Tibial nerve (tissue), 4 donors: ENCODE measurements at regions not wholly inside any gene's neighbourhood (a gene's known extent, or its start where the extent isn't known, plus 50 kb on each side); places are given as distances from the start of the nearest gene placed in this dataset.

Source experiments
- DNase-seq, 2 donors: peaks; one replicate each; pipeline ENCODE4 v3.0.0-alpha.2; 2019; ENCODE audit warnings: low spot score in 2 of 2
- H3K27ac ChIP-seq, 4 donors: fragments of 200-600 bp; sonication (generic) in 3 of 4; one replicate each; pipeline ENCODE4 v1.5.1; 2017 to 2019; ENCODE audit warnings: mild to moderate bottlenecking in 1 of 4
- H3K27me3 ChIP-seq, 2 donors: fragments of 200-600 bp; sonication (generic) in 1 of 2; one replicate each; pipeline versions ENCODE4 v1.5.1 to v1.6.0; 2017 to 2019
- H3K36me3 ChIP-seq, 3 donors: fragments of 200-600 bp; sonication (generic); one replicate each; pipeline ENCODE4 v1.5.1; 2018 to 2019
- H3K4me1 ChIP-seq, 4 donors: fragments of 200-600 bp; sonication (generic) in 3 of 4; one replicate each; pipeline ENCODE4 v1.5.1; 2017 to 2019
- H3K4me3 ChIP-seq, 4 donors: fragments of 200-600 bp; sonication (generic) in 3 of 4; one replicate each; pipeline ENCODE4 v1.5.1; 2017 to 2019; ENCODE audit warnings: mild to moderate bottlenecking in 1 of 4, moderate library complexity in 1 of 4
- H3K9me3 ChIP-seq, 4 donors: fragments of 200-600 bp; sonication (generic) in 3 of 4; one replicate each; pipeline ENCODE4 v1.5.1; 2017 to 2019
- EP300 ChIP-seq, 2 donors: sonication (generic); formaldehyde crosslinking; IDR thresholded peaks; one replicate each; pipeline ENCODE4 v1.6.1; 2017; ENCODE audit warnings: antibody characterized with exemption in 2 of 2, mild to moderate bottlenecking in 1 of 2
- POLR2A ChIP-seq, 2 donors: fragments of 450-650 bp; IDR thresholded peaks; one replicate each; pipeline ENCODE4 v1.6.1; 2017; ENCODE audit warnings: antibody characterized with exemption in 2 of 2, mild to moderate bottlenecking in 2 of 2, moderate library complexity in 2 of 2
- WGBS, 2 donors: methylation state at CpG; one replicate each; pipeline ENCODE4 v1.1.5; 2018; 5-methylcytosine and 5-hydroxymethylcytosine counted together
- TF ChIP-seq, protein P1 (sequence below), 5 experiments: fragments of 200-600 bp in 3 of 5; fragments of 450-650 bp in 2 of 5; sonication (generic) in 3 of 5; IDR thresholded peaks; one replicate each; pipeline ENCODE4 v1.5.1; 2016 to 2019; ENCODE audit warnings: antibody characterized with exemption in 5 of 5, mild to moderate bottlenecking in 3 of 5, moderate library complexity in 2 of 5

DNA sequence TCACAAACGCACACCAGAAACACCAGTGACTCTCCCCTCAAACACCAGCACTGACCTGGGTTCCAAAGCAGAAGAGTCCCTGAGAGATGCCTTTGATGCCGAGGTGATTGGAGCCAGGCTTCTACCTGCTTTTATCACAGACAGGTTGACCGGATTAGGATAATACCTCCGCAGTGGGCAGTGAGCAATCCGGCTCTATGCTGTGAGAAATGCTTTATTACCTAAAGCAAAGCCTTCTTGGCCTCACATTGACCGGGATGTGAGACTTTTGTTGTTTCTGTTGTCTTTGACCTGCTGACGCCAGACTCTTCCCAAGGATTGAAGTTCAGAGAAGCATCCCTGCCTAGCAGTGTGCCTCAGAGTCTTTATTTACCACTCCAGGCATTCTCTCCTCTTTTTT lies 320.3 kb upstream of the CLINT1 start:
- H3K9me3 ChIP-seq = no peaks in the 10 kb centered on the region

DNA sequence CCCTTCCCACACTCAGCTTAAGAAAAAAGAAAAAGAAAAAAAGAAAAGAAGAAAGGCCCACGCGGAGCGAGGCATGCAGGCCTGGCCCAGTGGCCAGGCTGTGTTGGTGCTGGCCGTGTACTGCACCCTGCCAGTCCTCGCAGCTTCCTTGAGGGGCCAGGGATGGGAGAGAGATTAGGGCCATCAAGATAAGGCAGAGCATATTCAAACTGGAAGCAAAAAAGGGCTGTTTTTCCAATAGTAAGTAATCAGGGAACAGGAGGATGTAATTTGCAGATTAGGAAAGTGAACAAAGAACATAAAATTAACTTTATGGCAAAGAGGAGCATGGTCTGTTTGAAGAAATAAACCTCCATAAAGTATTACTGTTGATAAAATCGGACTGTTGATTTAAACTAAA lies 319.6 kb upstream of the CLINT1 start:
- Histone ChIP-seq H3K4me1 (peaks cover 0 to 16% (median 2%) of the 10 kb centered on the region in 4 donors), H3K9me3 (no peaks in the 10 kb centered on the region), H3K4me3 (no peak overlapping the region), H3K27ac (no peak overlapping the region), H3K27me3 (no peaks in the 10 kb centered on the region), H3K36me3 (no peaks in the 10 kb centered on the region)
- no peak for DNase-seq
- TF ChIP-seq, protein P1, sequence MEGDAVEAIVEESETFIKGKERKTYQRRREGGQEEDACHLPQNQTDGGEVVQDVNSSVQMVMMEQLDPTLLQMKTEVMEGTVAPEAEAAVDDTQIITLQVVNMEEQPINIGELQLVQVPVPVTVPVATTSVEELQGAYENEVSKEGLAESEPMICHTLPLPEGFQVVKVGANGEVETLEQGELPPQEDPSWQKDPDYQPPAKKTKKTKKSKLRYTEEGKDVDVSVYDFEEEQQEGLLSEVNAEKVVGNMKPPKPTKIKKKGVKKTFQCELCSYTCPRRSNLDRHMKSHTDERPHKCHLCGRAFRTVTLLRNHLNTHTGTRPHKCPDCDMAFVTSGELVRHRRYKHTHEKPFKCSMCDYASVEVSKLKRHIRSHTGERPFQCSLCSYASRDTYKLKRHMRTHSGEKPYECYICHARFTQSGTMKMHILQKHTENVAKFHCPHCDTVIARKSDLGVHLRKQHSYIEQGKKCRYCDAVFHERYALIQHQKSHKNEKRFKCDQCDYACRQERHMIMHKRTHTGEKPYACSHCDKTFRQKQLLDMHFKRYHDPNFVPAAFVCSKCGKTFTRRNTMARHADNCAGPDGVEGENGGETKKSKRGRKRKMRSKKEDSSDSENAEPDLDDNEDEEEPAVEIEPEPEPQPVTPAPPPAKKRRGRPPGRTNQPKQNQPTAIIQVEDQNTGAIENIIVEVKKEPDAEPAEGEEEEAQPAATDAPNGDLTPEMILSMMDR (IDR thresholded peaks at IDR 0.05) = no peak
- TF ChIP-seq POLR2A (IDR thresholded peaks at IDR 0.05) (no peak), EP300 (IDR thresholded peaks at IDR 0.05) (no peak)
- 86% methylated on average over 6 of the region's 6 CpGs for WGBS, 2 donors

More for the DNA sequence above, 320.3 kb upstream of the CLINT1 start:
- peaks cover 0 to 16% (median 2%) of the 10 kb centered on the region in 4 donors for H3K4me1 ChIP-seq
- no peaks in the 10 kb centered on the region for H3K27me3 ChIP-seq
- TF ChIP-seq POLR2A (IDR thresholded peaks at IDR 0.05) (no peak), EP300 (IDR thresholded peaks at IDR 0.05) (no peak)
- TF ChIP-seq, protein P1 (IDR thresholded peaks at IDR 0.05) = no peak
- H3K36me3 ChIP-seq = no peaks in the 10 kb centered on the region
- no peak for DNase-seq
- H3K4me3 ChIP-seq = no peak overlapping the region
- 83 to 94% methylated on average over 7 of the region's 7 CpGs for WGBS, 2 donors
- H3K27ac ChIP-seq = no peak overlapping the region

DNA sequence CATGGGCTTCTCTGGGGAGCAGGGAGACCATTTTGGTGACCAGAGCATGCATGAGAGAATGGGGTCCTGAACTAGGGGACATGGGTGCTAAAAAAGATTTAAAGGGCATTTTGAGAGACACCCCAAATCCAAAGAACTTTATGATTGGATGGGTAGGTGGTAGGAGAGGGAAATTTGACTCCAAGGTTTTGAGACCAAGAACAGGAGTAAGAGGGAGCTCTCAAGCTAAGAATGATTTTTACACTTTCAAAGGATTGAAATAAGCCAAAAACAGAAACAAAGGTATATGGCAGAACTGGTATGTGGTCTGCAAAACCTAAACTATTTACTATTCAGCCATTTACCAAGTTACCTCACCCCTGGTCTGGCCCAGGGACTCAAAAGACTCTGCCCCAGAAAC lies 318.2 kb upstream of the CLINT1 start:
- no peaks in the 10 kb centered on the region for H3K9me3 ChIP-seq
- no peak overlapping the region for H3K27ac ChIP-seq
- H3K4me3 ChIP-seq = no peak overlapping the region
- DNase-seq = no peak
- no peaks in the 10 kb centered on the region for H3K27me3 ChIP-seq
- no peaks in the 10 kb centered on the region for H3K36me3 ChIP-seq
- TF ChIP-seq EP300 (IDR thresholded peaks at IDR 0.05) = no peak
- TF ChIP-seq POLR2A (IDR thresholded peaks at IDR 0.05) = no peak
- TF ChIP-seq, protein P1 (IDR thresholded peaks at IDR 0.05) = no peak
- peaks cover 0 to 16% (median 2%) of the 10 kb centered on the region in 4 donors for H3K4me1 ChIP-seq

DNA sequence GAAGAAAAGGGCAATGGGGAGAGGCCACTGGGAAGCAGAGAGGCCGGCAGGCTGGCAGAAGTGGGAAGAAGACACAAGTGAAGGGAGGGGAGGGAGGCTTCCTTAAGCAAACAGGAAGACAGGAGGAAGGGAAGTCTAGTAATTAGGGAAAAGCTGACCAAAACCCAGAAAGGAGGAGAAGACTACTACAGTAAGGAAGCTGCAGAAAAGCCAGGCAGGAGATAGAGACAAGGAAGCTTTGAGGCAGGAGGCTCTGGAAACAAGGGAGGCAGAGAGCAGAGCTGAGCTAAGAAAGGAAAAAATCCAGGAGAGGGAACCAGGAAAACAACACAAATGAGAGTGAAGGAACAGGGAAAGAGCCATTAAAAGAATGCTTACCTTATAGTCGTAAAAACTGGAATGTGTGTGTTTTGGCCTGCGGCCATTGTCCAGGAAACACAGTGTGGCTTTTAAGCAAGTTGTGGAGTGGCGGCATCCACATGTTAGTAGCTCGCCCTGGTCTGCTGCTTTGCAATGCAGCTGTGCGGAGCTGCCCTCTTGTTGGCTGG lies 317.1 kb upstream of the CLINT1 start:
- no peaks in the 10 kb centered on the region for H3K36me3 ChIP-seq

More for the DNA sequence above, 317.1 kb upstream of the CLINT1 start:
- no peak for DNase-seq
- WGBS, 2 donors = 56 to 64% methylated on average over 6 of the region's 6 CpGs
- Histone ChIP-seq H3K4me3 (no peak overlapping the region), H3K9me3 (no peaks in the 10 kb centered on the region), H3K27ac (no peak overlapping the region), H3K4me1 (peaks cover 0 to 16% (median 2%) of the 10 kb centered on the region in 4 donors), H3K27me3 (no peaks in the 10 kb centered on the region)
- TF ChIP-seq EP300 (IDR thresholded peaks at IDR 0.05) = no peak
- TF ChIP-seq, protein P1 (IDR thresholded peaks at IDR 0.05) = no peak
- no peak for TF ChIP-seq POLR2A (IDR thresholded peaks at IDR 0.05)
